HCT116 (cell line): ENCODE measurements at regions not wholly inside any gene's neighbourhood (a gene's known extent, or its start where the extent isn't known, plus 50 kb on each side); places are given as distances from the start of the nearest gene placed in this dataset.

Experiments used
- ATAC-seq: fragments of 200-7000 bp; cut with Tn5 transposase; 2 replicates; pipeline ENCODE4 v1.9.1; 2020; ENCODE audit warnings: mild to moderate bottlenecking, moderate library complexity
- BruUV-seq: library from RNA; stranded (reverse); fragments of 400-500 nt; replicated peaks from 2 replicates; lab custom pipeline; 2021; lab: Mats Ljungman, UMichigan
- CTCF ChIA-PET: fragments of 300-600 bp; sonication (Branson Sonifier 250); formaldehyde crosslinking; loops from one replicate; lab custom pipeline; 2021; ENCODE audit warnings: antibody characterized with exemption; lab: Charles Lee
- POLR2A ChIA-PET: fragments of 300-600, 350-600 bp; sonication (Branson Sonifier 250); formaldehyde crosslinking; loops from one replicate; lab custom pipeline; 2021; ENCODE audit warnings: antibody characterized with exemption; lab: Charles Lee
- RAD21 ChIA-PET, 2 experiments: fragments of 300-600 bp; sonication (Branson Sonifier 250); formaldehyde crosslinking; loops; one replicate each; lab custom pipeline; 2023; ENCODE audit warnings: low total read pairs in 2 of 2; ENCODE audit not compliant: uncharacterized antibody in 2 of 2, unreplicated experiment in 2 of 2, low non-redundant PET in 1 of 2; lab: Charles Lee
- DNase-seq: peaks from one replicate; pipeline ENCODE4 v3.0.0-alpha.2; 2010; ENCODE audit warnings: low read depth, low spot score
- H2AFZ ChIP-seq: fragments of 200-600 bp; shearing (Covaris generic), sonication (generic); 2 replicates; pipeline ENCODE4 v1.6.1; 2017; ENCODE audit warnings: low read depth, mixed run types, mixed read lengths, antibody characterized with exemption, low read length; ENCODE audit not compliant: poor library complexity, severe bottlenecking
- H3K27ac ChIP-seq: 2 replicates; pipeline ENCODE4 v1.5.1; 2012; ENCODE audit warnings: low read depth, low read length
- H3K27me3 ChIP-seq: fragments of 200-600 bp; sonication (generic); 2 replicates; pipeline ENCODE4 v1.6.1; 2016; ENCODE audit warnings: mixed run types, low read length, mixed read lengths; ENCODE audit not compliant: insufficient read depth
- H3K36me3 ChIP-seq, 2 experiments: fragments of 200-500 bp in 1 of 2; fragments of 200-600 bp in 1 of 2; sonication (Bioruptor generic) in 1 of 2; sonication (generic) in 1 of 2; 2 replicates each; pipeline versions ENCODE4 v1.5.1 to v1.6.1; 2014 to 2016; ENCODE audit warnings: low read length in 2 of 2, inconsistent platforms in 1 of 2, mixed read lengths in 1 of 2, mixed run types in 1 of 2; ENCODE audit not compliant: insufficient read depth in 2 of 2, control insufficient read depth in 1 of 2
- H3K4me1 ChIP-seq, 2 experiments: fragments of 200-600 bp in 1 of 2; sonication (generic) in 1 of 2; 2 replicates each; pipeline versions ENCODE4 v1.5.1 to v1.6.1; 2012 to 2017; ENCODE audit warnings: low read length in 2 of 2, inconsistent platforms in 1 of 2, mild to moderate bottlenecking in 1 of 2, mixed read lengths in 1 of 2, mixed run types in 1 of 2, moderate library complexity in 1 of 2; ENCODE audit not compliant: insufficient read depth in 2 of 2, control insufficient read depth in 1 of 2
- H3K4me2 ChIP-seq: fragments of 200-600 bp; sonication (generic); 2 replicates; pipeline ENCODE4 v1.6.1; 2017; ENCODE audit warnings: mixed run types, low read length, mixed read lengths
- H3K4me3 ChIP-seq, 2 experiments: fragments of 200-600 bp in 1 of 2; sonication (generic) in 1 of 2; replicated peaks in 1 of 2; 2 replicates each; pipeline ENCODE4 v1.5.1; 2011 to 2016; ENCODE audit warnings: low read length in 2 of 2, control low read depth in 1 of 2, low read depth in 1 of 2, mild to moderate bottlenecking in 1 of 2, mixed read lengths in 1 of 2, mixed run types in 1 of 2
- H3K79me2 ChIP-seq: fragments of 200-600 bp; sonication (generic); 2 replicates; pipeline ENCODE4 v1.6.1; 2017; ENCODE audit warnings: mild to moderate bottlenecking, mixed run types, low read length, moderate library complexity, mixed read lengths; ENCODE audit not compliant: insufficient read depth
- H3K9ac ChIP-seq: fragments of 200-600 bp; sonication (generic); 2 replicates; pipeline ENCODE4 v1.6.1; 2016; ENCODE audit warnings: low read length, mixed read lengths
- H3K9me2 ChIP-seq: fragments of 200-600 bp; sonication (generic), shearing (Covaris generic); 2 replicates; pipeline ENCODE4 v1.6.1; 2017; ENCODE audit warnings: mixed run types, mild to moderate bottlenecking, moderate library complexity; ENCODE audit not compliant: insufficient read depth
- H3K9me3 ChIP-seq, 2 experiments: fragments of 200-500 bp in 1 of 2; fragments of 200-600 bp in 1 of 2; sonication (Bioruptor generic) in 1 of 2; sonication (generic) in 1 of 2; 2 replicates each; pipeline ENCODE4 v1.6.1; 2014 to 2017; ENCODE audit warnings: low read length in 2 of 2, mixed read lengths in 2 of 2, inconsistent platforms in 1 of 2, low read depth in 1 of 2, mild to moderate bottlenecking in 1 of 2, mixed run types in 1 of 2, moderate library complexity in 1 of 2; ENCODE audit not compliant: control insufficient read depth in 1 of 2, insufficient read depth in 1 of 2
- H4K20me1 ChIP-seq: fragments of 200-600 bp; sonication (generic), shearing (Covaris generic); 2 replicates; pipeline ENCODE4 v1.6.1; 2017; ENCODE audit warnings: mixed run types, mild to moderate bottlenecking, moderate library complexity; ENCODE audit not compliant: insufficient read depth
- CBX3 ChIP-seq: IDR thresholded peaks from 2 replicates; pipeline ENCODE4 v1.6.1; 2012; ENCODE audit warnings: low read depth
- CEBPB ChIP-seq: IDR thresholded peaks from 2 replicates; pipeline ENCODE4 v1.6.1; 2012; ENCODE audit warnings: low read depth
- EGR1 ChIP-seq: IDR thresholded peaks from 2 replicates; pipeline ENCODE4 v1.6.1; 2012; ENCODE audit warnings: low read depth
- ELF1 ChIP-seq: IDR thresholded peaks from 2 replicates; pipeline ENCODE4 v1.6.1; 2012; ENCODE audit warnings: low read depth, borderline replicate concordance
- EZH2 ChIP-seq: fragments of 200-600 bp; sonication (generic); IDR thresholded peaks from 2 replicates; pipeline ENCODE4 v1.6.1; 2017; ENCODE audit warnings: antibody characterized with exemption, mixed run types
- EZH2phosphoT487 ChIP-seq: fragments of 200-600 bp; IDR thresholded peaks from 2 replicates; pipeline ENCODE4 v1.6.1; 2018; ENCODE audit warnings: antibody characterized with exemption, borderline replicate concordance
- FOSL1 ChIP-seq: IDR thresholded peaks from 2 replicates; pipeline ENCODE4 v1.6.1; 2012; ENCODE audit warnings: low read depth
- MAX ChIP-seq: IDR thresholded peaks from 2 replicates; pipeline ENCODE4 v1.6.1; 2012
- POLR2A ChIP-seq: IDR thresholded peaks from 2 replicates; pipeline ENCODE4 v1.7.0; 2011; ENCODE audit warnings: borderline replicate concordance; ENCODE audit not compliant: insufficient read depth, insufficient read length; ENCODE audit errors: extremely low read depth
- POLR2AphosphoS5 ChIP-seq: IDR thresholded peaks from 2 replicates; pipeline ENCODE4 v1.6.1; 2011; ENCODE audit warnings: mild to moderate bottlenecking, low read depth, low read length, moderate library complexity
- RAD21 ChIP-seq: IDR thresholded peaks from 2 replicates; pipeline ENCODE4 v1.6.1; 2012; ENCODE audit warnings: low read depth, mild to moderate bottlenecking
- REST ChIP-seq: IDR thresholded peaks from 2 replicates; pipeline ENCODE4 v1.6.1; 2012; ENCODE audit warnings: low read depth
- SP1 ChIP-seq: IDR thresholded peaks from 2 replicates; pipeline ENCODE4 v1.6.1; 2012; ENCODE audit warnings: low read depth
- TCF7L2 ChIP-seq: IDR thresholded peaks from 2 replicates; pipeline ENCODE4 v1.7.0; 2011; ENCODE audit warnings: borderline replicate concordance, inconsistent platforms; ENCODE audit not compliant: insufficient read depth, insufficient read length; ENCODE audit errors: extremely low read depth
- ZBTB33 ChIP-seq: IDR thresholded peaks from 2 replicates; pipeline ENCODE4 v1.6.1; 2011; ENCODE audit warnings: mild to moderate bottlenecking, low read length, moderate library complexity; ENCODE audit not compliant: insufficient replicate concordance; ENCODE audit errors: extremely low read depth
- ZFX ChIP-seq: fragments of 450-650 bp; IDR thresholded peaks from 2 replicates; pipeline ENCODE4 v1.6.1; 2017
- ZNF274 ChIP-seq: fragments of 200-500 bp; sonication (Bioruptor generic); IDR thresholded peaks from 2 replicates; pipeline ENCODE4 v1.6.1; 2014; ENCODE audit warnings: mild to moderate bottlenecking, low read depth, low read length, inconsistent platforms
- intact Hi-C: fragments of 100-400 bp; cut with micrococcal nuclease; formaldehyde crosslinking; loops from 2 replicates; pipeline ENCODE4 v1.10.0; 2022
- TF ChIP-seq, protein P1 (sequence below): IDR thresholded peaks from 2 replicates; pipeline ENCODE4 v1.6.1; 2012
- TF ChIP-seq, protein P2 (sequence below), 3 experiments: fragments of 200-600 bp in 1 of 3; sonication (generic) in 1 of 3; IDR thresholded peaks in 2 of 3; conservative IDR thresholded peaks in 1 of 3; 2 replicates each; pipeline ENCODE4 v1.5.1; 2012 to 2017; ENCODE audit warnings: low read depth in 2 of 3, low read length in 2 of 3, antibody characterized with exemption in 1 of 3, borderline replicate concordance in 1 of 3, control low read depth in 1 of 3, mild to moderate bottlenecking in 1 of 3, mixed read lengths in 1 of 3, mixed run types in 1 of 3, moderate library complexity in 1 of 3; ENCODE audit not compliant: insufficient read depth in 1 of 3

- H2AFZ ChIP-seq, result no peak overlapping the region
- intact Hi-C loops, result no loop called here
- CTCF ChIA-PET, result no interaction called here
These were observed 432.1 kb downstream of the C12orf50 start for GRCh38 chr12:87597114-87597513.

More at GRCh38 chr12:87597114-87597513, 432.1 kb downstream of the C12orf50 start:
- no peak overlapping the region for H3K27ac ChIP-seq
- no peak for TF ChIP-seq ZFX
- TF ChIP-seq SP1, result no peak
- TF ChIP-seq, protein P1, sequence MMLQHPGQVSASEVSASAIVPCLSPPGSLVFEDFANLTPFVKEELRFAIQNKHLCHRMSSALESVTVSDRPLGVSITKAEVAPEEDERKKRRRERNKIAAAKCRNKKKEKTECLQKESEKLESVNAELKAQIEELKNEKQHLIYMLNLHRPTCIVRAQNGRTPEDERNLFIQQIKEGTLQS, result no peak
- no peak for TF ChIP-seq TCF7L2
- TF ChIP-seq MAX, result no peak
- TF ChIP-seq ELF1, result no peak
- TF ChIP-seq CEBPB, result no peak
- no peak for TF ChIP-seq POLR2AphosphoS5
- TF ChIP-seq POLR2A, result no peak
- TF ChIP-seq FOSL1, result no peak
- TF ChIP-seq ZNF274, result no peak
- TF ChIP-seq EGR1, result no peak
- TF ChIP-seq EZH2, result no peak
- no peak for TF ChIP-seq RAD21
- no peak for TF ChIP-seq ZBTB33
- TF ChIP-seq EZH2phosphoT487, result no peak
- TF ChIP-seq, protein P2, sequence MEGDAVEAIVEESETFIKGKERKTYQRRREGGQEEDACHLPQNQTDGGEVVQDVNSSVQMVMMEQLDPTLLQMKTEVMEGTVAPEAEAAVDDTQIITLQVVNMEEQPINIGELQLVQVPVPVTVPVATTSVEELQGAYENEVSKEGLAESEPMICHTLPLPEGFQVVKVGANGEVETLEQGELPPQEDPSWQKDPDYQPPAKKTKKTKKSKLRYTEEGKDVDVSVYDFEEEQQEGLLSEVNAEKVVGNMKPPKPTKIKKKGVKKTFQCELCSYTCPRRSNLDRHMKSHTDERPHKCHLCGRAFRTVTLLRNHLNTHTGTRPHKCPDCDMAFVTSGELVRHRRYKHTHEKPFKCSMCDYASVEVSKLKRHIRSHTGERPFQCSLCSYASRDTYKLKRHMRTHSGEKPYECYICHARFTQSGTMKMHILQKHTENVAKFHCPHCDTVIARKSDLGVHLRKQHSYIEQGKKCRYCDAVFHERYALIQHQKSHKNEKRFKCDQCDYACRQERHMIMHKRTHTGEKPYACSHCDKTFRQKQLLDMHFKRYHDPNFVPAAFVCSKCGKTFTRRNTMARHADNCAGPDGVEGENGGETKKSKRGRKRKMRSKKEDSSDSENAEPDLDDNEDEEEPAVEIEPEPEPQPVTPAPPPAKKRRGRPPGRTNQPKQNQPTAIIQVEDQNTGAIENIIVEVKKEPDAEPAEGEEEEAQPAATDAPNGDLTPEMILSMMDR (IDR thresholded peaks at IDR 0.05 in 2 of 3, conservative IDR thresholded peaks at IDR 0.05 in 1 of 3; ENCODE audit: borderline replicate concordance in 1 of 3, insufficient read depth in 1 of 3, low read depth in 2 of 3, low read length in 2 of 3), result no peak
- no peak for TF ChIP-seq CBX3
- no peak for TF ChIP-seq REST
- TF ChIP-seq, all 23 proteins: peak for 0
- no peaks in the 10 kb centered on the region for H4K20me1 ChIP-seq
- RAD21 ChIA-PET, result no interaction called here
- no peaks in the 10 kb centered on the region for H3K9me3 ChIP-seq
- no peaks in the 10 kb centered on the region for H3K36me3 ChIP-seq
- H3K4me2 ChIP-seq, result no peak overlapping the region
- no peaks in the 10 kb centered on the region for H3K79me2 ChIP-seq
- POLR2A ChIA-PET, result no interaction called here
- ATAC-seq (no peak), DNase-seq (no peak)
- H3K4me1 ChIP-seq, result no peaks in the 10 kb centered on the region
- H3K4me3 ChIP-seq, result no peak overlapping the region
- no peaks in the 10 kb centered on the region for H3K27me3 ChIP-seq
- H3K9ac ChIP-seq, result no peak overlapping the region
- no TSS peak for BruUV-seq
- no peaks in the 10 kb centered on the region for H3K9me2 ChIP-seq
